Ovary (tissue), 3 donors: ENCODE measurements at regions not wholly inside any gene's neighbourhood (a gene's known extent, or its start where the extent isn't known, plus 50 kb on each side); places are given as distances from the start of the nearest gene placed in this dataset.

Source experiments
- EP300 ChIP-seq: sonication (generic); formaldehyde crosslinking; IDR thresholded peaks from one replicate; pipeline ENCODE4 v1.6.1; 2017; ENCODE audit warnings: antibody characterized with exemption
- POLR2A ChIP-seq: fragments of 450-650 bp; IDR thresholded peaks from one replicate; pipeline ENCODE4 v1.6.1; 2017; ENCODE audit warnings: antibody characterized with exemption, mild to moderate bottlenecking, moderate library complexity
- TF ChIP-seq, protein P1 (sequence below), 3 donors: fragments of 450-650 bp in 2 of 3; fragments of 200-600 bp in 1 of 3; IDR thresholded peaks; one replicate each; pipeline versions ENCODE4 v1.5.1 to v1.8.0; 2016 to 2022; ENCODE audit warnings: antibody characterized with exemption in 3 of 3, mild to moderate bottlenecking in 1 of 3
- donor health status: DM: no; HTN: no; CAD: no.

DNA sequence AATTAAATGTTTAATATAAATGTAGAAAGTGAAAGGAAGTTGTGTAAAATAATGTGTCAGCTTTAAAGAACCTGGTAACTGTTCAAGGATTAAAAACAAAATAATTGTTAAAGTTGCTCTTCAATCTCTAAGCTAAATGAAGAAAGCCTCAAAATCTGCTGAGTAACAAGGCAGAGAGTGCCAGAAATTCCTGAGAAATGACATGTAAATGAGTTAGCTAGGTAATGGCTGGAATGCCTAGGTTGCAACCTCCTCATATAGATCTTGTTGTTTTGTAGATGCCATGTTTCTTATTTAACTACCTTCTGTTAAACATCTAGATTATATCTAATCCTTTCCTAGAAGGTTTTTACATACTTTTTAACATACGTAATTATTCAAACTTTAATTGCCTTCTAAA lies 763.6 kb upstream of the AGA start:
- TF ChIP-seq, protein P1, sequence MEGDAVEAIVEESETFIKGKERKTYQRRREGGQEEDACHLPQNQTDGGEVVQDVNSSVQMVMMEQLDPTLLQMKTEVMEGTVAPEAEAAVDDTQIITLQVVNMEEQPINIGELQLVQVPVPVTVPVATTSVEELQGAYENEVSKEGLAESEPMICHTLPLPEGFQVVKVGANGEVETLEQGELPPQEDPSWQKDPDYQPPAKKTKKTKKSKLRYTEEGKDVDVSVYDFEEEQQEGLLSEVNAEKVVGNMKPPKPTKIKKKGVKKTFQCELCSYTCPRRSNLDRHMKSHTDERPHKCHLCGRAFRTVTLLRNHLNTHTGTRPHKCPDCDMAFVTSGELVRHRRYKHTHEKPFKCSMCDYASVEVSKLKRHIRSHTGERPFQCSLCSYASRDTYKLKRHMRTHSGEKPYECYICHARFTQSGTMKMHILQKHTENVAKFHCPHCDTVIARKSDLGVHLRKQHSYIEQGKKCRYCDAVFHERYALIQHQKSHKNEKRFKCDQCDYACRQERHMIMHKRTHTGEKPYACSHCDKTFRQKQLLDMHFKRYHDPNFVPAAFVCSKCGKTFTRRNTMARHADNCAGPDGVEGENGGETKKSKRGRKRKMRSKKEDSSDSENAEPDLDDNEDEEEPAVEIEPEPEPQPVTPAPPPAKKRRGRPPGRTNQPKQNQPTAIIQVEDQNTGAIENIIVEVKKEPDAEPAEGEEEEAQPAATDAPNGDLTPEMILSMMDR (IDR thresholded peaks at IDR 0.05), result no peak
- no peak for TF ChIP-seq EP300
- no peak for TF ChIP-seq POLR2A
